Neural cell (in vitro differentiated cells): ENCODE measurements at regions not wholly inside any gene's neighbourhood (a gene's known extent, or its start where the extent isn't known, plus 50 kb on each side); places are given as distances from the start of the nearest gene placed in this dataset.

Experiments
- EP300 ChIP-seq: fragments of 450-650 bp; conservative IDR thresholded peaks from 2 replicates; pipeline ENCODE4 v1.6.1; 2014; ENCODE audit warnings: antibody characterized with exemption, mild to moderate bottlenecking, moderate library complexity; ENCODE audit not compliant: poor library complexity, severe bottlenecking
- EZH2 ChIP-seq: fragments of 200-600, 300-800 bp; shearing (Covaris generic), sonication (generic); IDR thresholded peaks from 2 replicates; pipeline ENCODE4 v1.6.1; 2014; ENCODE audit warnings: antibody characterized with exemption, low read length, borderline replicate concordance, mild to moderate bottlenecking; ENCODE audit not compliant: insufficient read depth, poor library complexity, severe bottlenecking
- POLR2AphosphoS5 ChIP-seq: IDR thresholded peaks from 2 replicates; pipeline ENCODE4 v1.6.1; 2012
- TAF1 ChIP-seq: IDR thresholded peaks from 2 replicates; pipeline ENCODE4 v1.6.1; 2012; ENCODE audit warnings: low read depth
- TF ChIP-seq, protein P1 (sequence below): fragments of 450-650 bp; IDR thresholded peaks from 2 replicates; pipeline ENCODE4 v1.5.1; 2014; ENCODE audit warnings: antibody characterized with exemption, mild to moderate bottlenecking, moderate library complexity; ENCODE audit not compliant: poor library complexity, severe bottlenecking

DNA sequence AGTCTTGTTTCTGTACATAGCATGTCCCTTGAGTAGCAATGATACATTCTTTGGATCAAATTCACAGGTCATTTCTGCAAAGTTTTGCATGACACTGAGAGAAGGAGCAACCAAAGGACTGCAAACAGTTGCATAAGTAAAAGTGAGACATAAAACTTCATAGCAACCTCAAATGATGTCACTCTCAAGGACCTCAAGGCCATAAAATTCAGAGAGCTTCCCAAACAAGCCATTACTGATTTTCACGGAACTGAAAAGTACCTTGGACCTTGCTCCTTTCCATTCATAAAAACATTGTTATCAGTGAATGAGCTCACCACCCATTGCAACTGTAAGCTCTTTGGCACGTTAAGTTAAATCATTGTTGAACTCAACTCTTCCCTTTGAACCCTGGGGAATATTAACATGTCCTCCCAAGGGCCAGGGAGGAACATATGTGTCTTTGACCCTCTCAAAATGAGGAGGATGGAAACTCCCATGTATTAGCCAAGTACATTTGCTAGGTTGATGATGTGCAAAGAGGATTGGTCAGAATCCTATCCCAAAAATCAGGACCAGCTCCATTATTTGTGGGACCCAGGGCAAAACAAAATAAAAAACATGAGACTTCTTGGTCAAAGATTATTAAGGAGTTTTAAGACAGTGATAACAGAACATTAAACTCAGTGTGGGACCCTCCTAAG lies 275.0 kb upstream of the DYNLRB2 start:
- TF ChIP-seq, protein P1, sequence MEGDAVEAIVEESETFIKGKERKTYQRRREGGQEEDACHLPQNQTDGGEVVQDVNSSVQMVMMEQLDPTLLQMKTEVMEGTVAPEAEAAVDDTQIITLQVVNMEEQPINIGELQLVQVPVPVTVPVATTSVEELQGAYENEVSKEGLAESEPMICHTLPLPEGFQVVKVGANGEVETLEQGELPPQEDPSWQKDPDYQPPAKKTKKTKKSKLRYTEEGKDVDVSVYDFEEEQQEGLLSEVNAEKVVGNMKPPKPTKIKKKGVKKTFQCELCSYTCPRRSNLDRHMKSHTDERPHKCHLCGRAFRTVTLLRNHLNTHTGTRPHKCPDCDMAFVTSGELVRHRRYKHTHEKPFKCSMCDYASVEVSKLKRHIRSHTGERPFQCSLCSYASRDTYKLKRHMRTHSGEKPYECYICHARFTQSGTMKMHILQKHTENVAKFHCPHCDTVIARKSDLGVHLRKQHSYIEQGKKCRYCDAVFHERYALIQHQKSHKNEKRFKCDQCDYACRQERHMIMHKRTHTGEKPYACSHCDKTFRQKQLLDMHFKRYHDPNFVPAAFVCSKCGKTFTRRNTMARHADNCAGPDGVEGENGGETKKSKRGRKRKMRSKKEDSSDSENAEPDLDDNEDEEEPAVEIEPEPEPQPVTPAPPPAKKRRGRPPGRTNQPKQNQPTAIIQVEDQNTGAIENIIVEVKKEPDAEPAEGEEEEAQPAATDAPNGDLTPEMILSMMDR, result no peak
- TF ChIP-seq EP300 (no peak), EZH2 (no peak), TAF1 (no peak), POLR2AphosphoS5 (no peak)
